Hepatocyte (in vitro differentiated cells): ENCODE measurements at regions not wholly inside any gene's neighbourhood (a gene's known extent, or its start where the extent isn't known, plus 50 kb on each side); places are given as distances from the start of the nearest gene placed in this dataset.
"Not testable (repeated sequence)": the region's sequence is repeated elsewhere in the genome, so short reads cannot be mapped to it uniquely, and the experiment has no call there.

Experiments used
- EZH2 ChIP-seq: fragments of 200-600 bp; sonication (generic); IDR thresholded peaks from 2 replicates; pipeline ENCODE4 v1.6.1; 2016; ENCODE audit warnings: antibody characterized with exemption, mild to moderate bottlenecking, borderline replicate concordance
- EZH2phosphoT487 ChIP-seq: fragments of 200-600 bp; sonication (generic); IDR thresholded peaks from one replicate; pipeline ENCODE4 v1.6.1; 2018; ENCODE audit warnings: antibody characterized with exemption, mild to moderate bottlenecking, low read depth, moderate library complexity; ENCODE audit not compliant: unreplicated experiment, severe bottlenecking
- TF ChIP-seq, protein P1 (sequence below): fragments of 200-600 bp; sonication (generic); IDR thresholded peaks from 2 replicates; pipeline ENCODE4 v1.5.1; 2016; ENCODE audit warnings: antibody characterized with exemption, mild to moderate bottlenecking; ENCODE audit not compliant: poor library complexity

GRCh38 chr15:77883012-77883411 is 194.5 kb downstream of the TBC1D2B start:
- TF ChIP-seq, protein P1, sequence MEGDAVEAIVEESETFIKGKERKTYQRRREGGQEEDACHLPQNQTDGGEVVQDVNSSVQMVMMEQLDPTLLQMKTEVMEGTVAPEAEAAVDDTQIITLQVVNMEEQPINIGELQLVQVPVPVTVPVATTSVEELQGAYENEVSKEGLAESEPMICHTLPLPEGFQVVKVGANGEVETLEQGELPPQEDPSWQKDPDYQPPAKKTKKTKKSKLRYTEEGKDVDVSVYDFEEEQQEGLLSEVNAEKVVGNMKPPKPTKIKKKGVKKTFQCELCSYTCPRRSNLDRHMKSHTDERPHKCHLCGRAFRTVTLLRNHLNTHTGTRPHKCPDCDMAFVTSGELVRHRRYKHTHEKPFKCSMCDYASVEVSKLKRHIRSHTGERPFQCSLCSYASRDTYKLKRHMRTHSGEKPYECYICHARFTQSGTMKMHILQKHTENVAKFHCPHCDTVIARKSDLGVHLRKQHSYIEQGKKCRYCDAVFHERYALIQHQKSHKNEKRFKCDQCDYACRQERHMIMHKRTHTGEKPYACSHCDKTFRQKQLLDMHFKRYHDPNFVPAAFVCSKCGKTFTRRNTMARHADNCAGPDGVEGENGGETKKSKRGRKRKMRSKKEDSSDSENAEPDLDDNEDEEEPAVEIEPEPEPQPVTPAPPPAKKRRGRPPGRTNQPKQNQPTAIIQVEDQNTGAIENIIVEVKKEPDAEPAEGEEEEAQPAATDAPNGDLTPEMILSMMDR, result not testable (repeated sequence)
- TF ChIP-seq EZH2phosphoT487, EZH2: not testable (repeated sequence)
